T-helper 2 cell treated with Interferon-gamma antibody and Interleukin-4, amounts not matched to agents 100 ng/mL and 5 ng/mL, for 36 hours (primary cell): ENCODE measurements at regions not wholly inside any gene's neighbourhood (a gene's known extent, or its start where the extent isn't known, plus 50 kb on each side); places are given as distances from the start of the nearest gene placed in this dataset.
"Not testable (repeated sequence)": the region's sequence is repeated elsewhere in the genome, so short reads cannot be mapped to it uniquely, and the experiment has no call there.

ENCODE experiments used
- intact Hi-C: fragments of 100-400 bp; cut with micrococcal nuclease; formaldehyde crosslinking; loops from one replicate; pipeline ENCODE4 v1.15.1; 2023

- intact Hi-C loops: not testable (repeated sequence)
Observed at GRCh38 chr14:106768972-106769700, 1242.8 kb downstream of the TMEM121 start.

- intact Hi-C loops: not testable (repeated sequence)
Observed at GRCh38 chr14:106770158-106770672, 1243.8 kb downstream of the TMEM121 start.

- intact Hi-C loops: not testable (repeated sequence)
Observed at GRCh38 chr14:106774889-106775480, 1248.6 kb downstream of the TMEM121 start.

GRCh38 chr14:106776395-106776983 is 1250.1 kb downstream of the TMEM121 start:
- intact Hi-C loops: no loop called here

- intact Hi-C loops: no loop called here
Observed at GRCh38 chr14:106778986-106779385, 1252.6 kb downstream of the TMEM121 start.

- intact Hi-C loops: no loop called here
Observed at GRCh38 chr14:106786697-106787096, 1260.3 kb downstream of the TMEM121 start.

- intact Hi-C loops: no loop called here
Observed at GRCh38 chr14:106787626-106788025, 1261.2 kb downstream of the TMEM121 start.

GRCh38 chr14:106788534-106788933 is 1262.2 kb downstream of the TMEM121 start:
- intact Hi-C loops: no loop called here

GRCh38 chr14:106789318-106789717 is 1262.9 kb downstream of the TMEM121 start:
- intact Hi-C loops: no loop called here

GRCh38 chr14:106790189-106791036 is 1264.0 kb downstream of the TMEM121 start:
- intact Hi-C loops: no loop called here

GRCh38 chr14:106792543-106792942 is 1266.2 kb downstream of the TMEM121 start:
- intact Hi-C loops: no loop called here

GRCh38 chr14:106798166-106798565 is 1271.8 kb downstream of the TMEM121 start:
- intact Hi-C loops: not testable (repeated sequence)

GRCh38 chr14:106802413-106803364 is 1276.3 kb downstream of the TMEM121 start:
- intact Hi-C loops: no loop called here

GRCh38 chr14:106803379-106803778 is 1277.0 kb downstream of the TMEM121 start:
- intact Hi-C loops: no loop called here

- intact Hi-C loops: no loop called here
Observed at GRCh38 chr14:106807493-106807892, 1281.1 kb downstream of the TMEM121 start.

GRCh38 chr14:106808458-106808857 is 1282.1 kb downstream of the TMEM121 start:
- intact Hi-C loops: no loop called here

GRCh38 chr14:106808907-106809306 is 1282.5 kb downstream of the TMEM121 start:
- intact Hi-C loops: no loop called here

GRCh38 chr14:106809615-106810014 is 1283.2 kb downstream of the TMEM121 start:
- intact Hi-C loops: no loop called here

- intact Hi-C loops: not testable (repeated sequence)
Observed at GRCh38 chr14:106810168-106810567, 1283.8 kb downstream of the TMEM121 start.

- intact Hi-C loops: no loop called here
Observed at GRCh38 chr14:106811162-106811561, 1284.8 kb downstream of the TMEM121 start.
